RKO (cell line): ENCODE measurements at regions not wholly inside any gene's neighbourhood (a gene's known extent, or its start where the extent isn't known, plus 50 kb on each side); places are given as distances from the start of the nearest gene placed in this dataset.
"Not testable (repeated sequence)": the region's sequence is repeated elsewhere in the genome, so short reads cannot be mapped to it uniquely, and the experiment has no call there.

ENCODE experiments used
- DNase-seq: peaks from one replicate; pipeline ENCODE4 v3.0.0-alpha.2; 2016; ENCODE audit warnings: low spot score

DNA sequence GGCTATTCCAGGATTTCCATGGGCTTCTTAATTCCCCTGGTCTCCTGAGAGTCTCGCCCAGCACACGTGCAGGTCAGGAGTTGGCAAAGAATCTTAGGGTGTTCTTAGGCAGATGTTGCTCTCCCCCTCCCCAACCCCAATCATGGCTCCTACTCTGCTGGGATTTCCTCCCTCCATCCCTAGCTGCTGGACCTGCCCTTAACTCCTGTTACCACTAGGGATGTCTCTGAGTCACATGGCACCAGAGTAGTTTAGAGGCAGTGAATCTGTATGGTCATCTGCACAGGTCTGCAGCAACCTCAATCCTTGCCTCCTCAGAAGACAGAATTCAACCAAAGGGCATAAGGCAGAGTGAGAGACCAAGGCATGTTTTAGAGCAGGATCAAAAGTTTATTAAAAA is 51.8 kb upstream of the CHST3 start:
- DNase-seq, result peak; percentile 24

- DNase-seq, result no peak
Observed at GRCh38 chr10:71911296-71911953, 52.8 kb upstream of the CHST3 start.

DNA sequence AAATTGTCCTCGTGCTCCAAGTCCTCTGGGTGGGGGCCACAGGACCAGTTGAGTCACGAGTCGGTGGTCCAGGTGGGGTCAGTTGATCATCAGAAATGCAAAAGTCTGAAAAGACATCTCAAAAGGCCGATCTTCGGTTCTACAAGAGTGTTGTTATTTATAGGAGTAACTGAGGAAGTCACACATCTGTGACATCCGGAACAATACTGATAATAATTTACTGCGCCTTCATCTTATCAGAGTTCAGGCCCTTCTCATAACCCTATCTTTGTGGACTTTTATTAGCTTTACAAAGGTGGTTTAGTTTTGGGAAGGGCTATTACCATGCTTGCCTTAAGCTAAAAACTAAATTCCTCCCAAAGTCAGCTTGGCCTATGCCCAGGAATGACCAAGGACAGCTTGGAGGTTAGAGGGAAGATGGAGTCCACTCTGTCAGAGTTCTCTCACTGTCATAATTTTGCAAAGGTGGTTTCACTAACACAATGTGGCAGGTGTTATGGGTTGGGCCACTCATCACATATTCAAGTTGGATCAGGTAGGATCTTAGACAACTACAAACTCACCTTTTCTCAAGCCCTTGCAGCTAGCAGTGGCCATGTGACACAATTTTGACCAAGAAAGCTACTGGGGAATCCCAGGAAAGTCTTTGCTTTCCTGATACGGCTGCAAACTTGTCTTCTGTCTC is 54.7 kb upstream of the CHST3 start:
- DNase-seq, result no peak

DNA sequence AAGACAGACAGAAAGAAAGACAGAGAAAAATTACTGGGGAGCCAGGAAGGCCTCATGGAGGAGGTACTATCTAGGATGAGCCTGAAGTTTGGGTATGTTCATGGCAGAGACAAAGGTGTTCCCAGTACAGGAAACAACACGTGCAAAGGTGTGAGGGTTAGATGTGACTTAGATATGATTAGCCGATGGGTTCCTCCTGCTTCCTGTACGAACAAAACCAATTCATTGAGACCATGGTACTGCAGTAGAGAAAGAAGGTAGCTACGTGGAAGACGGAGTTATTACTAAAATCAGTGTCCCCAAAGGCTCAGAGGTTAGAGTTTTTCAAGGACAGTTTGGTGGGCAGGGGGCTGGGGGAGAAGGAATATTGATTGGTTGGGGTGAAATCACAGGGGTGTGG is 55.2 kb upstream of the CHST3 start:
- no peak for DNase-seq

DNA sequence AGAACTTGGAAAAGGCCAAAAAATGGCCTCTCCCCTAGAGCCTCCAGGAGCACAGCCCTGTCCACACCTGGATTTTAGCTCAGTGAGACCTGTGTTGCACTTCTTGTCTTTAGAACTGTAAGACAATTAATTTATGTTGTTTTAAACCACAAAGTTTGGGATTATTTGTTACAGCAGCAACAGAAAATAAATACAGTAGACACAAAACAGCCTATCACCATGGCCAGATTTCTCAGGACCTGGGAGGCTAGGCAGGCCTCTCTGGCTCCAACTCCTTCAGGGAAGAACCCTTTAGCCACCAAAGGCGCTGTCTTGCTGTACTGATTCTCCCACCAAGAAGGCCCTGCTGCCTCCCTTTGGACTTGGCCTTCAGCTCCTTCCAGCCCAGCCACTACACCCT is 54.1 kb upstream of the PSAP start:
- DNase-seq, result no peak

- not testable (repeated sequence) for DNase-seq
Observed at GRCh38 chr10:71903636-71904250, 52.7 kb upstream of the PSAP start.

- DNase-seq, result no peak
Observed at GRCh38 chr10:71902351-71902750, 51.3 kb upstream of the PSAP start.
